Mononuclear cell (primary cell): ENCODE measurements at regions not wholly inside any gene's neighbourhood (a gene's known extent, or its start where the extent isn't known, plus 50 kb on each side); places are given as distances from the start of the nearest gene placed in this dataset.

ENCODE experiments used
- H3K27me3 ChIP-seq: 2 replicates; pipeline ENCODE4 v1.6.0; 2011; ENCODE audit warnings: low read length, control low read depth; ENCODE audit not compliant: insufficient read depth
- H3K4me1 ChIP-seq: 2 replicates; pipeline ENCODE4 v1.5.1; 2011; ENCODE audit warnings: mild to moderate bottlenecking, low read length, control low read depth; ENCODE audit not compliant: insufficient read depth
- H3K4me3 ChIP-seq: 2 replicates; pipeline ENCODE4 v1.5.1; 2011; ENCODE audit warnings: mild to moderate bottlenecking, low read length, moderate library complexity
- H3K9me3 ChIP-seq: 2 replicates; pipeline ENCODE4 v1.5.1; 2011; ENCODE audit warnings: low read depth, mild to moderate bottlenecking, control low read depth, low read length

GRCh38 chr13:31930490-31930889 is 101.1 kb upstream of the FRY start:
- Histone ChIP-seq H3K4me1 (peaks cover 29% of the 10 kb centered on the region), H3K4me3 (no peak overlapping the region), H3K9me3 (no peaks in the 10 kb centered on the region), H3K27me3 (no peaks in the 10 kb centered on the region)

- H3K4me1 ChIP-seq: peaks cover 29% of the 10 kb centered on the region
- no peaks in the 10 kb centered on the region for H3K27me3 ChIP-seq
- H3K4me3 ChIP-seq: no peak overlapping the region
- no peaks in the 10 kb centered on the region for H3K9me3 ChIP-seq
Observed at GRCh38 chr13:31930901-31931522, 100.6 kb upstream of the FRY start.

GRCh38 chr13:31937436-31937835 is 94.1 kb upstream of the FRY start:
- no peak overlapping the region for H3K4me3 ChIP-seq
- peaks cover 5% of the 10 kb centered on the region for H3K4me1 ChIP-seq
- no peaks in the 10 kb centered on the region for H3K9me3 ChIP-seq
- H3K27me3 ChIP-seq: no peaks in the 10 kb centered on the region

GRCh38 chr13:31940076-31940475 is 91.5 kb upstream of the FRY start:
- Histone ChIP-seq H3K4me1 (peaks cover 11% of the 10 kb centered on the region), H3K9me3 (no peaks in the 10 kb centered on the region), H3K27me3 (no peaks in the 10 kb centered on the region), H3K4me3 (no peak overlapping the region)

GRCh38 chr13:31943591-31943990 is 88.0 kb upstream of the FRY start:
- H3K9me3 ChIP-seq: no peaks in the 10 kb centered on the region
- peaks cover 22% of the 10 kb centered on the region for H3K4me1 ChIP-seq

GRCh38 chr13:31944262-31945160 is 87.1 kb upstream of the FRY start:
- Histone ChIP-seq H3K4me3 (no peak overlapping the region), H3K27me3 (no peaks in the 10 kb centered on the region), H3K9me3 (no peaks in the 10 kb centered on the region), H3K4me1 (peaks cover 26% of the 10 kb centered on the region)

More at GRCh38 chr13:31943591-31943990, 88.0 kb upstream of the FRY start:
- Histone ChIP-seq H3K4me3 (no peak overlapping the region), H3K27me3 (no peaks in the 10 kb centered on the region)

- H3K27me3 ChIP-seq: no peaks in the 10 kb centered on the region
- no peak overlapping the region for H3K4me3 ChIP-seq
- H3K4me1 ChIP-seq: peaks cover 30% of the 10 kb centered on the region
- no peaks in the 10 kb centered on the region for H3K9me3 ChIP-seq
Observed at GRCh38 chr13:31945202-31945961, 86.2 kb upstream of the FRY start.

- Histone ChIP-seq H3K9me3 (no peaks in the 10 kb centered on the region), H3K4me3 (no peak overlapping the region), H3K27me3 (no peaks in the 10 kb centered on the region), H3K4me1 (peaks cover 38% of the 10 kb centered on the region)
Observed at GRCh38 chr13:31946091-31946770, 85.3 kb upstream of the FRY start.

- Histone ChIP-seq H3K9me3 (no peaks in the 10 kb centered on the region), H3K4me3 (no peak overlapping the region), H3K27me3 (no peaks in the 10 kb centered on the region), H3K4me1 (peaks cover 42% of the 10 kb centered on the region)
Observed at GRCh38 chr13:31947105-31947504, 84.5 kb upstream of the FRY start.

- no peak overlapping the region for H3K4me3 ChIP-seq
- H3K4me1 ChIP-seq: peaks cover 42% of the 10 kb centered on the region
Observed at GRCh38 chr13:31947506-31947905, 84.1 kb upstream of the FRY start.

GRCh38 chr13:31949486-31949885 is 82.1 kb upstream of the FRY start:
- H3K4me1 ChIP-seq: peaks cover 42% of the 10 kb centered on the region
- no peaks in the 10 kb centered on the region for H3K9me3 ChIP-seq
- no peak overlapping the region for H3K4me3 ChIP-seq
- no peaks in the 10 kb centered on the region for H3K27me3 ChIP-seq

More at GRCh38 chr13:31947506-31947905, 84.1 kb upstream of the FRY start:
- no peaks in the 10 kb centered on the region for H3K27me3 ChIP-seq
- H3K9me3 ChIP-seq: no peaks in the 10 kb centered on the region

- Histone ChIP-seq H3K27me3 (no peaks in the 10 kb centered on the region), H3K9me3 (no peaks in the 10 kb centered on the region), H3K4me3 (no peak overlapping the region), H3K4me1 (peaks cover 34% of the 10 kb centered on the region)
Observed at GRCh38 chr13:31950111-31950815, 81.3 kb upstream of the FRY start.

GRCh38 chr13:31951215-31951678 is 80.3 kb upstream of the FRY start:
- Histone ChIP-seq H3K4me1 (peaks cover 36% of the 10 kb centered on the region), H3K4me3 (no peak overlapping the region), H3K27me3 (no peaks in the 10 kb centered on the region), H3K9me3 (no peaks in the 10 kb centered on the region)
